Lung (tissue), 11 donors: ENCODE measurements at regions not wholly inside any gene's neighbourhood (a gene's known extent, or its start where the extent isn't known, plus 50 kb on each side); places are given as distances from the start of the nearest gene placed in this dataset.

Source experiments
- ATAC-seq: fragments of 200-7000 bp; cut with Tn5 transposase; one replicate; pipeline ENCODE4 v1.9.1; 2020; ENCODE audit warnings: moderate number of reproducible peaks; ENCODE audit not compliant: insufficient read depth, low FRiP score
- DNase-seq, 3 donors: peaks; one replicate each; pipeline ENCODE4 v3.0.0-alpha.2; 2013 to 2017
- H3K27ac ChIP-seq, 2 donors: one replicate each; pipeline ENCODE4 v1.5.1; 2013; ENCODE audit warnings: mild to moderate bottlenecking in 2 of 2, moderate library complexity in 2 of 2, control low read depth in 1 of 2, inconsistent platforms in 1 of 2, low read depth in 1 of 2, low read length in 1 of 2
- H3K27me3 ChIP-seq, 3 donors: one replicate each; pipeline ENCODE4 v1.5.1; 2013; ENCODE audit warnings: low read length in 2 of 3; ENCODE audit not compliant: control insufficient read depth in 3 of 3, insufficient read depth in 3 of 3
- H3K36me3 ChIP-seq, 4 donors: one replicate each; pipeline ENCODE4 v1.5.1; 2013; ENCODE audit warnings: low read length in 4 of 4, mild to moderate bottlenecking in 1 of 4, moderate library complexity in 1 of 4; ENCODE audit not compliant: control insufficient read depth in 4 of 4, insufficient read depth in 4 of 4
- H3K4me1 ChIP-seq, 5 donors: one replicate each; pipeline ENCODE4 v1.5.1; 2013; ENCODE audit warnings: low read length in 5 of 5, mild to moderate bottlenecking in 2 of 5, moderate library complexity in 1 of 5; ENCODE audit not compliant: control insufficient read depth in 5 of 5, insufficient read depth in 5 of 5
- H3K4me3 ChIP-seq: one replicate; pipeline ENCODE4 v1.5.1; 2013; ENCODE audit warnings: mild to moderate bottlenecking, control low read depth, moderate library complexity
- H3K9ac ChIP-seq, 2 donors: one replicate each; pipeline ENCODE4 v1.5.1; 2013; ENCODE audit warnings: low read length in 2 of 2, control low read depth in 1 of 2; ENCODE audit not compliant: insufficient read depth in 1 of 2
- H3K9me3 ChIP-seq, 4 donors: one replicate each; pipeline ENCODE4 v1.5.1; 2013; ENCODE audit warnings: low read length in 3 of 4, mild to moderate bottlenecking in 1 of 4, moderate library complexity in 1 of 4; ENCODE audit not compliant: control insufficient read depth in 4 of 4, insufficient read depth in 3 of 4
- WGBS, 2 donors: extraction: QIAGEN DNeasy Blood & Tissue Kit; methylation state at CpG; one replicate each; pipeline ENCODE4 v1.1.7; 2013; 5-methylcytosine and 5-hydroxymethylcytosine counted together
- TF ChIP-seq, protein P1 (sequence below): IDR thresholded peaks from 2 replicates; pipeline ENCODE4 v1.5.1; 2012; ENCODE audit warnings: mild to moderate bottlenecking; ENCODE audit errors: control extremely low read depth, extremely low read depth
- donor health status: control.
- donor health status: control.
- donor health status: Bipolar disorder and iron deficiency.
- donor health status: healthy.
- donor health status: DM: yes; HTN: yes; CAD: no.

DNA sequence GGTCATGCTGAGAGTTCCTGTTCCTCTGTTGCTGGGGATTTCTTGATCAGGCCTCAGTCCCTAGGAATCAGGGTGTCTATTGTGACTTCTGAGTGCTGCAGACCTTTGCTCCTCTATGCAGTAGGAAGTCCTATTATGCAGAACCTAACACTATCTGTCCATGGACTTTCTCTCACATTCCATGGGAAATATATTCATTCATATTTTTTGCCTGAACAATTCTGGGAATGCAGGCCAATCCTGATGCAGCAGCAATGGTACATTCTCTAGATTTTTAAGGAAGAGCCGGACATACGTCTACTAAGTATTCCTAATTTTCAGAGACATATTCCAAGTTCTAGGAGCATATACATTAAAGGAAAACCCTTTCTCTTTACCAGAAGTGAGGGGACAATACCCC, 61.1 kb upstream of the C1orf87 start:
- TF ChIP-seq, protein P1, sequence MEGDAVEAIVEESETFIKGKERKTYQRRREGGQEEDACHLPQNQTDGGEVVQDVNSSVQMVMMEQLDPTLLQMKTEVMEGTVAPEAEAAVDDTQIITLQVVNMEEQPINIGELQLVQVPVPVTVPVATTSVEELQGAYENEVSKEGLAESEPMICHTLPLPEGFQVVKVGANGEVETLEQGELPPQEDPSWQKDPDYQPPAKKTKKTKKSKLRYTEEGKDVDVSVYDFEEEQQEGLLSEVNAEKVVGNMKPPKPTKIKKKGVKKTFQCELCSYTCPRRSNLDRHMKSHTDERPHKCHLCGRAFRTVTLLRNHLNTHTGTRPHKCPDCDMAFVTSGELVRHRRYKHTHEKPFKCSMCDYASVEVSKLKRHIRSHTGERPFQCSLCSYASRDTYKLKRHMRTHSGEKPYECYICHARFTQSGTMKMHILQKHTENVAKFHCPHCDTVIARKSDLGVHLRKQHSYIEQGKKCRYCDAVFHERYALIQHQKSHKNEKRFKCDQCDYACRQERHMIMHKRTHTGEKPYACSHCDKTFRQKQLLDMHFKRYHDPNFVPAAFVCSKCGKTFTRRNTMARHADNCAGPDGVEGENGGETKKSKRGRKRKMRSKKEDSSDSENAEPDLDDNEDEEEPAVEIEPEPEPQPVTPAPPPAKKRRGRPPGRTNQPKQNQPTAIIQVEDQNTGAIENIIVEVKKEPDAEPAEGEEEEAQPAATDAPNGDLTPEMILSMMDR: no peak
- no peak overlapping the region for H3K9ac ChIP-seq
- H3K9me3 ChIP-seq: no peaks in the 10 kb centered on the region
- no peaks in the 10 kb centered on the region for H3K27me3 ChIP-seq
- H3K27ac ChIP-seq: no peak overlapping the region
- ATAC-seq (no peak), DNase-seq (no peak)
- WGBS, 2 donors: 93 to 96% methylated on average over 2 of the region's 2 CpGs
- no peaks in the 10 kb centered on the region for H3K36me3 ChIP-seq
- H3K4me1 ChIP-seq: peaks cover 0 to 2% (median 0%) of the 10 kb centered on the region in 5 donors
- H3K4me3 ChIP-seq: no peak overlapping the region

DNA sequence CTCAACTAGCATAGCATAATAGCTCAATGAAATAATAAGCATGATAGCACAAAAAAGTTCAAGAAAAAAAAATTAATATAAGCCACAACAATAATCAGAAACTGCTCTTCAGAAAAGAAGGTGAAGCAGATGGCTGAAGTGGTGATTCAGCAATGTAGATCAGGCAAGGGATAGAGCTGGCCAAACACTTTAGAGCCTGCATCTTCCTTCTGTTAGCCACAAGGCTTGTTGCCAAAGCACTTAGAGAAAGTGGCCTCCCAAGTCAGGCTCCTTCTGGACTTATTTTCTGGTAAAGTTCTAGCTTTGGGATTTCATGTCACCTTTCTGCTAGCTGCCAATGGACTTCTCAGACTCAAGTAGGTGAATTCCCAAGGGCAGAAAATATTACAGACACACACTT, 60.3 kb upstream of the C1orf87 start:
- Histone ChIP-seq H3K27ac (no peak overlapping the region), H3K36me3 (no peaks in the 10 kb centered on the region), H3K27me3 (no peaks in the 10 kb centered on the region), H3K9ac (no peak overlapping the region), H3K4me3 (no peak overlapping the region), H3K4me1 (peaks cover 0 to 2% (median 0%) of the 10 kb centered on the region in 5 donors), H3K9me3 (no peaks in the 10 kb centered on the region)
- no peak for DNase-seq
- ATAC-seq: peak; percentile 34
- TF ChIP-seq, protein P1: no peak

DNA sequence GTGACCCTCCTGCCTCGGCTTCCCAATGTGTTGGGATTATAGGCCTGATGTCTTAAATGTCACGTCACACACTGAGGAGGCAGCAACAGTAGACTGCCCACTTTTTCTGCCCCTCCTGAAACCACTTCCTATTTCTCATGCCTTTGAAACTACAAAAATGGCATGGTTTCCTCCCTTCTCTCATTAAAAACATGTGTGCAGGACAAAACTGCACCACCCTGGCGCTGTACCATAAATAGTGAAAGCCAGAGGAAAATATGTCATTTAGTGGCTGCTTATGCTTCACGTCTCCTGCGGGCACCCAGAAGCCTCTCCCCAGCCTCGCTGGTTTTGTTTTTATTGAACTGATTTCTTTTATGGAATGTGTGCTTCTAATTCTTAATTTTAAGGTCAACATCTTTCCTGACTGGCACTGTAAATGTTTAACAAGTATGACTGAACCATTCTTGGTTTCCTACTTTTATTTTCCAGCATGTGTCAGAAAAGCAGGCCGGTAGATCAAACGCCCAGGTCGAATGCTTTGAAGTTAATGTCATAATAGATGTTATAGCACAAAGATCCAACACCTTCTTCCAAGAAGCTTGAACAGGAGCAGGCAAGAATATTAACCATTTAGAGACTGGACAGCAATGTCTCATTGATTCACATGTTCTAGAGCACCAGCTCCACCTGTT, 59.6 kb upstream of the C1orf87 start:
- ATAC-seq: no peak
- H3K9me3 ChIP-seq: no peaks in the 10 kb centered on the region
- no peaks in the 10 kb centered on the region for H3K36me3 ChIP-seq
- H3K27ac ChIP-seq: no peak overlapping the region
- peak; percentile 13 to 31 (median 18) for DNase-seq
- H3K9ac ChIP-seq: no peak overlapping the region
- peaks cover 0 to 2% (median 0%) of the 10 kb centered on the region in 5 donors for H3K4me1 ChIP-seq
- no peak overlapping the region for H3K4me3 ChIP-seq
- TF ChIP-seq, protein P1: no peak
- 36% methylated on average over 9 of the region's 9 CpGs for WGBS, 2 donors
- H3K27me3 ChIP-seq: no peaks in the 10 kb centered on the region

DNA sequence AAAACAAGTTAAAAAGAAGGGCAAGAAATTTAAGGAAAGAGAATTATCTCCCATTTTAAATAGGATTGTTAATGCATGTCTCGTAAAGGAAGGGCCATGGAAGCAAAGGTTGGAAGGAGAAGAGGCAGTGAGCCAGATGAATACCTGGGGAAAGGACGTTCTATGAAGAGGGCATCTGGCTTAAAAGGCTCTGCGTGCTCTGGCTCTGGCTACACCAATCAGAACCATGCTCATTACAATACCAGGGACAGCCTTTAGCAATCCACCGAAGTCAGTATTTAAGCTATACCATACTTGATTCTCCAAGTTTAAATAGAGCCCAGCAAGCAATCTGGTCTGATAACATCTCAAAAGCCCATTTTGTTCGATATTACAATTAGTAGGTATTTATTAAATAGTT, 58.5 kb upstream of the C1orf87 start:
- WGBS, 2 donors: 84 to 89% methylated on average over 5 of the region's 5 CpGs
- no peak overlapping the region for H3K4me3 ChIP-seq
- H3K27ac ChIP-seq: no peak overlapping the region
- peaks cover 0 to 2% (median 0%) of the 10 kb centered on the region in 5 donors for H3K4me1 ChIP-seq
- DNase-seq (no peak), ATAC-seq (no peak)
- no peaks in the 10 kb centered on the region for H3K9me3 ChIP-seq
- H3K36me3 ChIP-seq: no peaks in the 10 kb centered on the region
- TF ChIP-seq, protein P1: no peak
- H3K27me3 ChIP-seq: peaks cover 0 to 3% (median 0%) of the 10 kb centered on the region in 3 donors
- H3K9ac ChIP-seq: no peak overlapping the region
